Omental fat pad (tissue), 3 donors: ENCODE measurements at regions not wholly inside any gene's neighbourhood (a gene's known extent, or its start where the extent isn't known, plus 50 kb on each side); places are given as distances from the start of the nearest gene placed in this dataset.
"Not testable (repeated sequence)": the region's sequence is repeated elsewhere in the genome, so short reads cannot be mapped to it uniquely, and the experiment has no call there.

Experiments
- ATAC-seq: fragments of 150-250 bp; one replicate; pipeline ENCODE4 v1.9.1; 2016; ENCODE audit warnings: mild to moderate bottlenecking, moderate library complexity; ENCODE audit not compliant: low FRiP score
- DNase-seq: peaks from one replicate; pipeline ENCODE4 v3.0.0-alpha.2; 2019; ENCODE audit warnings: low spot score
- TF ChIP-seq, protein P1 (sequence below), 3 donors: fragments of 450-650 bp; IDR thresholded peaks; one replicate each; pipeline ENCODE4 v1.5.1; 2016 to 2017; ENCODE audit warnings: antibody characterized with exemption in 3 of 3, mild to moderate bottlenecking in 3 of 3, moderate library complexity in 2 of 3

DNA sequence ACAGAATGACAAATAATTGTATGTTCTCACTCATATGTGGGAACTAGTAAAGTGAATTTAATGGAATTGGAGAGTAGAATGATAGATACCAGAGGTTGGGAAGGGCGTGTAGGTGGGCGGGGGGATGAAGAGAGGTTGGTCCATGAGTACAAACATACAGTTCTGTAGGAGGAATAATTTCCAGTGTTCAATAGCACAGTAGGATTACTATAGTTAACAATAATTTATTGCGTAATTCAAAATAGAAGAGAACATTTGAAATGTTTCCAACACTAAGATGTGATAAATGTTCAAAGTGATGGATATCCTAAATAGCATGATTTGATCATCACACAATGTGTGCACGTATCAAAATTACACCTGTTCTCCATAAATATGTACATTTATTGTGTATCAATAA lies 106.2 kb upstream of the IL1RAPL2 start:
- ATAC-seq: no peak
- DNase-seq: no peak
- TF ChIP-seq, protein P1, sequence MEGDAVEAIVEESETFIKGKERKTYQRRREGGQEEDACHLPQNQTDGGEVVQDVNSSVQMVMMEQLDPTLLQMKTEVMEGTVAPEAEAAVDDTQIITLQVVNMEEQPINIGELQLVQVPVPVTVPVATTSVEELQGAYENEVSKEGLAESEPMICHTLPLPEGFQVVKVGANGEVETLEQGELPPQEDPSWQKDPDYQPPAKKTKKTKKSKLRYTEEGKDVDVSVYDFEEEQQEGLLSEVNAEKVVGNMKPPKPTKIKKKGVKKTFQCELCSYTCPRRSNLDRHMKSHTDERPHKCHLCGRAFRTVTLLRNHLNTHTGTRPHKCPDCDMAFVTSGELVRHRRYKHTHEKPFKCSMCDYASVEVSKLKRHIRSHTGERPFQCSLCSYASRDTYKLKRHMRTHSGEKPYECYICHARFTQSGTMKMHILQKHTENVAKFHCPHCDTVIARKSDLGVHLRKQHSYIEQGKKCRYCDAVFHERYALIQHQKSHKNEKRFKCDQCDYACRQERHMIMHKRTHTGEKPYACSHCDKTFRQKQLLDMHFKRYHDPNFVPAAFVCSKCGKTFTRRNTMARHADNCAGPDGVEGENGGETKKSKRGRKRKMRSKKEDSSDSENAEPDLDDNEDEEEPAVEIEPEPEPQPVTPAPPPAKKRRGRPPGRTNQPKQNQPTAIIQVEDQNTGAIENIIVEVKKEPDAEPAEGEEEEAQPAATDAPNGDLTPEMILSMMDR (IDR thresholded peaks at IDR 0.05): no peak

DNA sequence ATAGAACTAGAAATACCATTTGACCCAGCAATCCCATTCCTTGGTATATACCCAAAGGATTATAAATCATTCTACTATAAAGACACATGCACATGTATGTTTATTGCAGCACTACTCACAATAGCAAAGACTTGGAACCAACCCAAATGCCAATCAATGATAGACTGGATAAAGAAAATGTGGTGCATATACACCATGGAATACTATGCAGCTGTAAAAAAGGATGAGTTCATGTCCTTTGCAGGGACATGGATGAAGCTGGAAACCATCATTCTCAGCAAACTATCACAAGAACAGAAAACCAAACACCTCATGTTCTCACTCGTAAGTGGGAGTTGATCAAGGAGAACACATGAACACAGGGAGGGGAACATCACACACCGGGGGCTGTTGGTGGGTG lies 108.9 kb upstream of the IL1RAPL2 start:
- ATAC-seq, DNase-seq: not testable (repeated sequence)

DNA sequence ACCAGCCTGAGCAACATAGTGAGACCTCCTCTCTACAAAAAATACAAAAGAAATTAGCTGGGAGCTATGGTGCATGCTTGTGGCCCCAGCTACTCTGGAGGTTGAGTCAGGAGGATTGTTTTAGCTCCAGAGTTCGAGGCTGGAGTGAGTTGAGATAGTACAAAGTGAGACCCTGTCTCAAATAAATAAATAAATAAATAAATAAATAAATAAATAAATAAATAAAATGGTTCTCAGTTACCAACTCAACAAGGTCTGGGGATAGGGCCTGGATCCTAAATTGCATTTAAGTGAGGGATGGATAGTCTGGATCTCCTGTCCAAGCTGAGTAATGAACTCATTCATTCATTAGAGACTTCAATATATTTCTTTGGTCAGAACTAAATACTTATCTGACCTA lies 115.7 kb upstream of the IL1RAPL2 start:
- TF ChIP-seq, protein P1 (IDR thresholded peaks at IDR 0.05): no peak
- ATAC-seq (no peak), DNase-seq (no peak)

DNA sequence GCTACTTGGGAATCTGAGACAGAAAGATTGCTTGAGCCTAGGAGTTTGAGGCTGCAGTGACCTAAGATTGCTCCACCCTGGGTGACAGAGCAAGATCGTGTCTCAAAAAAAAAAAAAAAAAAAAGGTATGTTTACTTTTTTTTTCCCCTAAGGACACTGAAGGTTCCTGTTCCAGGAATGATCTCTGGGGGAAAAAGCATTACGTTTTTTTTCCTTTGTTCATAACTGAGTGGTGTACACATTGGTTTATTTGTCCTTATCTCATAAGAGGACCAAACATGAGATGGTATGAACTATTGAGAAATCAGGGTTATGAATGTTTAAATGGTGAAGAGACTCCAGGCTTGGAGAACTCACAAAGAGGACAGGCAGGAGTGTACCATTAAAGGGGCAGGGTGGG lies 120.4 kb upstream of the IL1RAPL2 start:
- DNase-seq (no peak), ATAC-seq (no peak)
- TF ChIP-seq, protein P1 (IDR thresholded peaks at IDR 0.05): no peak

DNA sequence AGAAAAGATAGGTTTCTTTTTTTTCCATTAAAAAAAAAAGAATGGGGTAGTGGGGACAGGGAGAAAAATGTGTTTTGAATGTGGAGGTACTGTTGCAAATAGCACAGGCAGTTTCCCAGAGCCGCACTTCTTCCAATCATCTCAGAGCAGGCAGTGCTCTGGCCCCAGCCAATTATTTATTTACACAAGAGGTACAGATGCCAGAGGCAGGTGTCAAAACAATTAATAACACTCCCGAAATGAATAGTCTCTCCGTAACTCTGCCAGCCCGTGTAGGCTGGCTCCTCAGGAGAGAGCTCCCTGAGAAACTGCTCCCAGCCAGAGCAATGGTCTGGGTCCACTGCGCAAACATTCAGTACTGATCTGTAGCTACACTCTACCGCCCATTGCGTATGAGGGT lies 130.8 kb upstream of the IL1RAPL2 start:
- DNase-seq: no peak
- ATAC-seq: no peak
- TF ChIP-seq, protein P1 (IDR thresholded peaks at IDR 0.05): no peak

DNA sequence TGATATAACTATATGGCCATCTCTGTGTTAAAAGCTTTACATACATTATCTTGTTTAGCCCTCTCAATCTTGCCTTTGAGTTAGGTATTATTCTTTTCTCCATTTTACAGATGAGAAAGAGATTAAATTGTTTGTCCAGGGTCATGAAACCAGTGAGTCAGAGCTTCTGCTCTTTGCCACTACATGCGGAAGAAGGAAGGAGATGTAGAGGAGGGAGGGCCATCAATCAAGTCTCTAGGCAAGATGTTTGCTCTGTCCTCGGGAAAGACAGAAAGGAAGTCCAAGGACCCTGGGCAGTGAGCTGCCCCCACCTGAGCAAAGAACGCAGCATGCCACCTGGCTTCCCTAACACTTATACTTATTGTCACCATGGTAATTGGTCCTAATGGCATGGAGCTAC lies 133.7 kb upstream of the IL1RAPL2 start:
- TF ChIP-seq, protein P1 (IDR thresholded peaks at IDR 0.05): no peak
- ATAC-seq (no peak), DNase-seq (no peak)

DNA sequence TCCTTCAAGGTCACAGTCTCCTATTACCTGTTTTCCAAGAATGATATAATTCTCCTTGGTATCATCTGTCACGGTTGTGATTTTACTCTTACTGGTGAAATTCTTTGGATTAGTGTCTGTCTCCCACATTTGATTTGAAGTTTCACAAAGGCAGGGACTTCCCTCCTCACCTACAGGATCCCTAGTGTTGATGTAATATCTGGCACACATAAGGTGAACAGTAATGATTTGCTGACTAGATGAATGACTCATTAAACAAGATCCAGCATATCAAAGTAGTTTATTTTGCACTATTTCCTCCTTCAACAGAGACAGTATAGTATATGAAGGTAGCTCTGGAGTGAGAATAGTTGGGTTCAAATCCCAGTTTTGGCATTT lies 135.3 kb upstream of the IL1RAPL2 start:
- TF ChIP-seq, protein P1 (IDR thresholded peaks at IDR 0.05): no peak
- no peak for ATAC-seq
- DNase-seq: no peak
